ENCODE measurements at regions not wholly inside any gene's neighbourhood (a gene's known extent, or its start where the extent isn't known, plus 50 kb on each side); places are given as distances from the start of the nearest gene placed in this dataset.
"Not testable (repeated sequence)": the region's sequence is repeated elsewhere in the genome, so short reads cannot be mapped to it uniquely, and the experiment has no call there.

DNA sequence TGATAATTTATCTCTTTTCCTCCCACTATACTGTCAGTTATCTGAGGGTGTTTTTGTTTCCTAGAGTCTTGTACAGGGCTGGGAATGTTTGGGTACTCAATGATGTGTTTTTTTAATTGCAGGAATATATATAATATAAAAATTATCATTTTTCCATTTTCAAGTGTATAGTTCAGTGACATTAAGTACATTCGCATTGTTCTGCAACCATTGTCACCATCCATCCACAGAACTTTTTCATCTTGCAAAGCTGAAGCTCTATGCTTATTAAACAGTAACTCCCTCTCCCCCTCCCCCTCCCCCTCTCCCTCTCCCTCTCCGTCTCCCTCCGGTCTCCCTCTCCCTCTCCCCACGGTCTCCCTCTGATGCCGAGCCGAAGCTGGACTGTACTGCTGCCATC, 93.0 kb upstream of the MANSC4 start:
- Mint-ChIP-seq H3K36me3 (no peaks in the 10 kb centered on the region), H3K4me1 (ENCODE audit: low read depth in 2 of 2) (no peaks in the 10 kb centered on the region), H3K27ac (no peak overlapping the region), H3K9me3 (peaks cover 12% of the 10 kb centered on the region), H3K27me3 (peaks cover 0 to 3% of the 10 kb centered on the region in 2 donors), H3K4me3 (no peak overlapping the region)
- ATAC-seq: no peak
- DNase-seq (ENCODE audit: low spot score): no peak

DNA sequence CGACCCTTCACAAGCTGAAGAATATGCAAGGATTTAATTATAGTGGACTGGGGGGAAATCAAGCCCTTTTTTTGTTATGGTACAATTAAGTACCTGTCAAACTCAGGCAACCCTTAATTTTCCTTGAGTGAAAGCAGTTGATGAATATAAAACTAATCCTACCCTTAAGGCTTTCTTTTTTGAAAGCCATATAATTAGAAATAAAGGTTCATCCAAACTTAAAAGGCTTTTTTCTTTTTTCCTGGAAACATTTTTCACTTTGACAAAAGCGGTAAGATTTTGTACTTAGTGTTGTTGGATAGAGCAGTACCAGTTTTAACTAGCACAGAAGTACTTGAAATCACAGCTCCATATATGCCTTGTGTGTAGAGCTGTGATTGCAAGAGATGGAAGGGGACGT, 91.9 kb upstream of the MANSC4 start:
- Mint-ChIP-seq H3K4me1 (ENCODE audit: low read depth in 2 of 2) (no peaks in the 10 kb centered on the region), H3K4me3 (no peak overlapping the region)

DNA sequence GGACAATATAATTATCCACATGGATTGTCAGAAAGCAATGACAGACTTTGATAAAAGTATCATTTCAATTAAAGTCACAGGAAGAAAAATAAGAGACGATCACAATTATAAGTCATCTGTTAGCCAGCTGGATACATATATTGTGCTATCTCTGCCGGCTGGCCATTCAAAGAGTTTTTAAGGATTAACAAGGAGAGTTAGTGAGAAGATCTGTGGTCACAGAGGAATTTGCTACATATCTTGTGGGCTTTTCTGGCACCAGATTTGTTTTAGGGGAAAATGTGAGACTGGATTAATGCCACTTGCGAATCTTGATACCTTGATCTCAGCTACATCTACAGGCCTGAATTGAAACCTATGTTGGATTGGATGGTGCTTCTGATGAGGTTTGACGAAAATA, 90.9 kb upstream of the MANSC4 start:
- peaks cover 10% of the 10 kb centered on the region for H3K9me3 Mint-ChIP-seq
- H3K27ac Mint-ChIP-seq: no peak overlapping the region
- no peak for ATAC-seq
- DNase-seq (ENCODE audit: low spot score): no peak
- no peaks in the 10 kb centered on the region for H3K36me3 Mint-ChIP-seq
- no peaks in the 10 kb centered on the region for H3K4me1 Mint-ChIP-seq (ENCODE audit: low read depth in 2 of 2)
- no peak overlapping the region for H3K4me3 Mint-ChIP-seq
- H3K27me3 Mint-ChIP-seq: peaks cover 0 to 4% of the 10 kb centered on the region in 2 donors

More for the DNA sequence above, 91.9 kb upstream of the MANSC4 start:
- ATAC-seq (no peak), DNase-seq (ENCODE audit: low spot score) (no peak)
- H3K36me3 Mint-ChIP-seq: no peaks in the 10 kb centered on the region
- H3K9me3 Mint-ChIP-seq: peaks cover 10% of the 10 kb centered on the region
- H3K27ac Mint-ChIP-seq: no peak overlapping the region
- H3K27me3 Mint-ChIP-seq: peaks cover 0 to 3% of the 10 kb centered on the region in 2 donors

DNA sequence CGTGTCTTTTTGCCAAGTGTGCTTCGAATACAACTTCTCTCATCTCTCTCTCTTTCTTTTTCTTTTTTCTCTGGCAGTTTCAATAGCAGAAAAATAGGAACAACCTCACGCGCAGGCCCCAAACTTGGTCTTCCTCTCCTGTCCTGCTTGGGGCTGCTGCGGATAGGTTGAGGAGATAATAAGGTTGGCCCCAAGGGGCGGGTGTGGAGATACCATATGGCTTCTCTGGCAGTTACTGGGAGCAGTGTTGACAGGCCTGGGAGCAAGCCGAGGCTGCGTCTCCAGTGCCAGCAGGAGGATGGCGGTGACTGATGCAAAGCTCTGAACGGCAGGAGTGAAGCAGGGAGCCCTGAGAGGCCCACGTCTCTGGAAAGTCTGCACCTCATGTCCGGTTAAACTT, 89.5 kb upstream of the MANSC4 start:
- H3K9me3 Mint-ChIP-seq: peaks cover 2% of the 10 kb centered on the region
- ATAC-seq (no peak), DNase-seq (ENCODE audit: low spot score) (no peak)
- peaks cover 3 to 8% of the 10 kb centered on the region in 2 donors for H3K27me3 Mint-ChIP-seq
- H3K4me1 Mint-ChIP-seq (ENCODE audit: low read depth in 2 of 2): no peaks in the 10 kb centered on the region
- H3K4me3 Mint-ChIP-seq: no peak overlapping the region
- H3K27ac Mint-ChIP-seq: no peak overlapping the region
- no peaks in the 10 kb centered on the region for H3K36me3 Mint-ChIP-seq

DNA sequence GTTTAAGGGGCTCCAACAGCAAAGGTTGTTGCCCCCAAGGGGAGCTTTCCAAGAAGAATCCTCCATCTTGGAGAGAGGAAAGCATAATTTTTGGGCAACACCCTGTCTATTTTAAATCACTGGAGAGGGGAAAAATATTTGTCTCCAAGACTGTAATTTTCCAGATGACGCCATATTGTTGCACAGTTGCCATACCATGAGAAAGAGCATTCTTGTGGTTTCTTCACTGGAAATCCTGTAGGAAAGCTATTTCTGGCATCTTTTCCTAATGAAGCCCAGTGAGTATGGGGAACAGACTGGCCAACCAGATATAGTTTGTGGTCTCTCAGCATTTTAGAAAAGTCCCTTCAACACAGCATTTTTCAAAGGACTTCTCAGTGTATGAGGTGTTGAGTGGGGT, 88.1 kb upstream of the MANSC4 start:
- Mint-ChIP-seq H3K9me3 (peaks cover 8% of the 10 kb centered on the region), H3K36me3 (no peaks in the 10 kb centered on the region), H3K27ac (no peak overlapping the region), H3K4me1 (ENCODE audit: low read depth in 2 of 2) (no peaks in the 10 kb centered on the region), H3K4me3 (no peak overlapping the region), H3K27me3 (peaks cover 9 to 16% of the 10 kb centered on the region in 2 donors)
- ATAC-seq (no peak), DNase-seq (ENCODE audit: low spot score) (no peak)

DNA sequence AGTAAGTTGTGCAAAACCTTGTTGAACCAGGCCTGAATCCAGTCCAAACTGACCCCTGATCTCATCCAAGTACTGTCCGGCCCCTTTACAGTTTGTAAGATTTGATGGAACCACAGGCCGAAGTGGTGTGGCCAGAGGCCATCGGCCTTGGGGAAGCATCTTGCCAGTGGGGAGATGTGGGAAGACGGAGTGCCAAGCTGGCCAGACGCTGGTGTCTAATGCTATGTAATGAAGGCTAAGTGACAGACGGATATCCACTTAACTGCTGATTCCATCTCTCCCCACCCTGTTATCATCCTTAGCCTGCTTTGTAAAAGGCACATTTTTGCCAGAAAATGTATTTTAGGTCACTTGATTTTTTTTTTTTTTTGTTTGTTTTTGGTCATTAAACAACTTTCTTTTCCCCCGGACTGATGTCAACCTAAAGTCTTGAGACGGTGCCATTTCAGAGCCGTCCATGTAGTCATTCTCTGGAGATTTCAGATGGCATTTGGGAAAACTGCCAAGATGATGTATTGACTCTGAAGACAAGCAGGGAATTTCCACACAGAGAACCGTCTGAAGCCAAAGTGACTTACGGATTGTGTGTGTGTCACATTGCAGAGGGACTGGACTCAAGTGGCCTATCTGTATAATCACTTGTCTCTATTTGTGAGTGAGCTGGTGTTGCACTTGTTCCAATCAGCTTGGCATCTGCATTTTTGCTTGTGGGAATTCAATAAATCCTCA, 86.5 kb upstream of the MANSC4 start:
- DNase-seq (ENCODE audit: low spot score) (no peak), ATAC-seq (no peak)
- no peak overlapping the region for H3K4me3 Mint-ChIP-seq
- no peak overlapping the region for H3K27ac Mint-ChIP-seq
- H3K9me3 Mint-ChIP-seq: peaks cover 8% of the 10 kb centered on the region
- no peaks in the 10 kb centered on the region for H3K36me3 Mint-ChIP-seq
- no peaks in the 10 kb centered on the region for H3K4me1 Mint-ChIP-seq (ENCODE audit: low read depth in 2 of 2)
- H3K27me3 Mint-ChIP-seq: peaks cover 9 to 16% of the 10 kb centered on the region in 2 donors

DNA sequence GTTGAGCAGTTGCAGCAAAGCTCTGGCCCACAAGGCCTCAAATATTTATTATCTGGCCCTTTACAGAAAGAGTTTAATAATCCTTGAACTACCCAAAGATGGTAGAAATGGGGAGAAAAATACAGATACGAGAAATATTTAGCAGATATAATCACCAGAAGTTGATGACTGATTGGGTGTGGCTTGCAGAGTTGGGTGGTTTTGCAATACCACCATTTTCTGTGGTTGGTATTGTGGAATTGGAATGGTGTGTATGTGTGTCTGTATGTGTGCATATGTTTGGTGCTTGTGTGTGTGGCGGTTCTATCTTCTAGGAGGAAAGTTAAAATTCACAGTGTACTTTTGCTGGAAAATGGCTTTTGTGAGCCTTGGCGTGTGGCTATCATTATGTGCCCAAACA, 85.4 kb upstream of the MANSC4 start:
- H3K27me3 Mint-ChIP-seq: peaks cover 9 to 16% of the 10 kb centered on the region in 2 donors
- H3K27ac Mint-ChIP-seq: no peak overlapping the region
- H3K9me3 Mint-ChIP-seq: peaks cover 5% of the 10 kb centered on the region
- H3K4me1 Mint-ChIP-seq (ENCODE audit: low read depth in 2 of 2): no peaks in the 10 kb centered on the region
- ATAC-seq (no peak), DNase-seq (ENCODE audit: low spot score) (no peak)
- H3K36me3 Mint-ChIP-seq: no peaks in the 10 kb centered on the region
- H3K4me3 Mint-ChIP-seq: no peak overlapping the region

DNA sequence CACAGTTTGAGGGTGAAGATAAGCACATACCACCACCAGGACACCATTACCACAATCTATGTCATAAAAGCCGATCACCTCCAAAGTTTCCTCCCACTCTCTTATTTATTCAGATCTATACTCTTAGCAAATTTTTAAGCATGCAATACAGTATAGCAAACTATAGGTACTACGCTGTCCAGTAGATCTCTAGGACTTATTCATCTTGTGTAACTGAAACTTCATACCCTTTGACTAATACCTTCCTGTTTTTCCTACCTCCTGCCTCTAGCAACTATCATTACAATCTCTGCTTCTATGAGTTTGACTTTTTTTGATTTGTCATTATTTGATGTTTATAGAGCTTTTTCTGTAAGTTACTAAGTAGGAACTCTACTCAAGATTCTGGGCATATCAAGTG, 84.5 kb upstream of the MANSC4 start:
- Mint-ChIP-seq H3K4me1 (ENCODE audit: low read depth in 2 of 2) (no peaks in the 10 kb centered on the region), H3K27ac (no peak overlapping the region)

DNA sequence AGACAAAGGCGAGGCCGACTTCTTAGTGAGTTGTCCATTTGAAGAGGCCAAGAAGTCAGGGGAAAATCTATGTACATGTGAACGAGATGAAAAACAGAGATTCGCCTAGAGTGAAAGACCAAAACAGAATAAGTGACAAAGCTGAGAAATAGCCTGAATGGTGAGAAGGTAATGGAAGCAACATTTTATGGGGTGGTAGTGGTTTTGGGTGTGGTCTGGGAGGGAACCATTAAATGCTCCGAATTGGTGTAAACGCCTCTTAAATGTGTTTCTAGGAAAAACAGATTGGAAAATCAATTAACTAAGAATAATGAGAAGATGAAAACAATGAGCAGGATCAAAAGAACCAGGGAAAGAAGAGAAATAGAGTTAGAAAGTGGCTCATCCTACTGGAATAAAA, 83.8 kb upstream of the MANSC4 start:
- Mint-ChIP-seq H3K4me3 (no peak overlapping the region), H3K27me3 (peaks cover 12 to 22% of the 10 kb centered on the region in 2 donors), H3K27ac (no peak overlapping the region), H3K4me1 (ENCODE audit: low read depth in 2 of 2) (no peaks in the 10 kb centered on the region), H3K9me3 (peaks cover 5% of the 10 kb centered on the region), H3K36me3 (no peaks in the 10 kb centered on the region)
- ATAC-seq (no peak), DNase-seq (ENCODE audit: low spot score) (no peak)

More for the DNA sequence above, 84.5 kb upstream of the MANSC4 start:
- Mint-ChIP-seq H3K9me3 (peaks cover 5% of the 10 kb centered on the region), H3K36me3 (no peaks in the 10 kb centered on the region), H3K4me3 (no peak overlapping the region), H3K27me3 (peaks cover 12 to 16% of the 10 kb centered on the region in 2 donors)
- DNase-seq (ENCODE audit: low spot score): no peak
- no peak for ATAC-seq

DNA sequence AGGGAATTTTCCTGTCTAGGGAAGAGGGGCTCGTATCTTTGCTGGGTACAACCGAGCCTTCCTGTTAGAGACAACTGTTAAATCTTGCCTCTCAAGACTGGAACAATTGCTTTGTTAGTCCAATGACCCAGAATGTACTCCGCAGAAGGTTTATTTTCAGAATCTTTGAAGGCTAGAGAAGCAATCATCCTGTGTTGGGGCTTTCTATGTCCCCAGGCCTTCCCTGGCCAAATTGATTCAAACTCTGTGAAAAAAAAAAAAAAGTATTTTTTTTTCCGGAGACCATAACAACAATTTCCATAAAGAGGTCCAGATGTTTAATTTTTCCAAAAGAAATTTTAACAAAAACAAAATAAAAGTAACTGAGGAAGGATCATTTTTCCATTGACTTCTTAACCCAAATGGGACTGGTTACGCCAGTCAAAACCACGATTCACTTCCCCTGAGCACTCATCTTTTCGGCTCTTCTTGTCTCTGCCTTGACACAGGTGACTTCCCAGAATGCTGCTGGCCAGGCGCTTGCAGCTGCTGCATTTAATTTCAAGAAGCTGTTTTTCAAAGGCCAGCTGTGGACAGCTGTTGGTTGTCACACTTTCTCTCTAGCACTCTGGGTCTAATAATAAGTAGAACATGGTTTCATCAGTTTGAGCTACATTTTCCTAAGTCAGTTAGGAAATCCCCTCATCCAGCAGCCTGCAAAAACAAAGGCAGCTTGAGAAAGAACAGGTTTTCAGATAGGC, 81.6 kb upstream of the MANSC4 start:
- no peak for DNase-seq (ENCODE audit: low spot score)
- H3K9me3 Mint-ChIP-seq: peaks cover 5% of the 10 kb centered on the region
- no peak overlapping the region for H3K27ac Mint-ChIP-seq
- H3K36me3 Mint-ChIP-seq: no peaks in the 10 kb centered on the region
- H3K4me3 Mint-ChIP-seq: no peak overlapping the region
- no peaks in the 10 kb centered on the region for H3K4me1 Mint-ChIP-seq (ENCODE audit: low read depth in 2 of 2)
- peaks cover 15 to 32% of the 10 kb centered on the region in 2 donors for H3K27me3 Mint-ChIP-seq
- ATAC-seq: no peak

DNA sequence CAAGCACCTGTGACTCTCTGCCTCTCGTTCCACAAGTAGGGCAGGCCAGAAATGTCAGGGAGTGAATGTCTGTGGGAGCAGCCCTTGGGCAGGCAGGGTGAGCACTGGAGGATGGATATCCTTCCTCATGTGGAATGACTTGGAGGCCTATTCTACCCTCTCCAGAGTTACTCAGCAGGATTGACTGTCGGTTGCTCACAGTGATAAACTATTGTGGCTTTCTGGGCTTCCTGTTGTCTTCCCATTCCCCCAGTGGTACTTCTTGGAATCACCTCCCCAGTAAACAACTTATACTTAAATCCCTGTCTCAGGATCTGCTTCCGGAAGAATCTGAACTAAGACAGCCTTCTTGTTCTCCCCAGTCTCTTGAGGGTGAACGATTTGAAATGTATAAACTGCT, 79.6 kb upstream of the MANSC4 start:
- Mint-ChIP-seq H3K36me3 (no peaks in the 10 kb centered on the region), H3K9me3 (peaks cover 5% of the 10 kb centered on the region), H3K4me3 (no peak overlapping the region), H3K27me3 (peaks cover 15 to 25% of the 10 kb centered on the region in 2 donors), H3K4me1 (ENCODE audit: low read depth in 2 of 2) (no peaks in the 10 kb centered on the region), H3K27ac (no peak overlapping the region)
- DNase-seq (ENCODE audit: low spot score) (no peak), ATAC-seq (no peak)

DNA sequence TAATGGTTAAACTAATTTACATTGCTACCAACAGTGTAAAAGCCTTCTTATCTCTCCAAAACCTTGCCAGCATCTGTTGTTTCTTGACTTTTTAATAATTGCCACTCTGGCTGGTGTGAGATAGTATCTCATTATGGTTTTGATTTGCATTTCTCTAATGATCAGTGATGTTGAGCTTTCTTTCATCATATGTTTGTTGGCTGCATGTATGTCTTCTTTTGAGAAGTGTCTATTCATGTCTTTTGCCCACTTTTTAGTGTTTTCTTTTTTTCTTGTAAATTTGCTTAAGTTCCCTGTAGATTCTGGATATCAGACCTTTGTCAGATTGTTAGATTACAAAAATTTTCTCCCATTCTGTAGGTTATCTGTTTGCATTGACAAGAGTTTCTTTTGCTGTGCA, 77.0 kb upstream of the MANSC4 start:
- H3K27ac Mint-ChIP-seq; DNase-seq (ENCODE audit: low spot score); H3K4me3 Mint-ChIP-seq; ATAC-seq; H3K9me3 Mint-ChIP-seq; H3K4me1 Mint-ChIP-seq (ENCODE audit: low read depth in 2 of 2); H3K36me3 Mint-ChIP-seq: not testable (repeated sequence)
- H3K27me3 Mint-ChIP-seq: peaks cover 8 to 23% of the 10 kb centered on the region in 2 donors

DNA sequence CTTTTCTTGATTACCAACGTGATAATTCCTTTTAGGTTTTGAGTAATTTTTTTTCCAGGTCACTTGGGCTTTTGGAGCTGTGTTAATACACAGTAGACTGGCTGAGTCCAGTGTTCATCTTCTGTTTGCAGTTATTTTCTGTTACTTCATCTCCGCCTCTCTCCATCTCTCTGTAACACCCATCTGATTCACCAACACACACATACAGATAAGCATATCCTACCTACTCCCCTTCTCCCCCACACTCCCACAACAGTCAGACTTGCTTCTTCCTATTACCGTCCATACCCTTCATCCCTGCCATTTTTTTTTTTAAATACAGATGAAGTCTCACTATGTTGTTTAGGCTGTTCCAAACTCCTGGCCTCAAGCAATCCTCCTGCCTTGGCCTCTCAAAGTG, 72.7 kb upstream of the MANSC4 start:
- Mint-ChIP-seq H3K9me3 (peaks cover 8% of the 10 kb centered on the region), H3K27me3 (peaks cover 7 to 41% of the 10 kb centered on the region in 2 donors), H3K4me3 (no peak overlapping the region), H3K27ac (no peak overlapping the region), H3K36me3 (no peaks in the 10 kb centered on the region), H3K4me1 (ENCODE audit: low read depth in 2 of 2) (no peaks in the 10 kb centered on the region)
- DNase-seq (ENCODE audit: low spot score) (no peak), ATAC-seq (no peak)
